ENCODE measurements at regions not wholly inside any gene's neighbourhood (a gene's known extent, or its start where the extent isn't known, plus 50 kb on each side); places are given as distances from the start of the nearest gene placed in this dataset.

GRCh38 chr12:114504311-114504710 is 98.4 kb upstream of the TBX5 start:
- TF ChIP-seq POLR2AphosphoS5 (IDR thresholded peaks at IDR 0.05; ENCODE audit: borderline replicate concordance, low read depth, low read length) (no peak), EZH2 (IDR thresholded peaks at IDR 0.05) (no peak)
